ENCODE measurements at regions not wholly inside any gene's neighbourhood (a gene's known extent, or its start where the extent isn't known, plus 50 kb on each side); places are given as distances from the start of the nearest gene placed in this dataset.

- Histone ChIP-seq H3K79me2 (ENCODE audit: control insufficient read depth, insufficient read depth, low read length) (no peaks in the 10 kb centered on the region), H3K4me2 (ENCODE audit: insufficient read depth, low read length) (no peak overlapping the region), H2AFZ (ENCODE audit: low read depth, low read length) (no peak overlapping the region), H4K20me1 (replicated peaks; ENCODE audit: control insufficient read depth, insufficient read depth, low read length) (no peaks in the 10 kb centered on the region), H3K4me3 (no peak overlapping the region), H3K27ac (ENCODE audit: extremely low read depth, low read depth, low read length) (no peak overlapping the region), H3K9me3 (replicated peaks; ENCODE audit: control insufficient read depth, insufficient read depth, low read depth, low read length) (no peaks in the 10 kb centered on the region; the same call in 1 of the 2 replicates), H3K36me3 (ENCODE audit: control insufficient read depth, insufficient read depth, low read length) (no peaks in the 10 kb centered on the region), H3K9me1 (ENCODE audit: control insufficient read depth, insufficient read depth, low read length) (no peaks in the 10 kb centered on the region), H3K9ac (ENCODE audit: insufficient read depth in 1 of 2, low read depth in 2 of 2, low read length in 2 of 2) (no peak overlapping the region), H3K4me1 (replicated peaks in 1 of 2; ENCODE audit: control insufficient read depth in 2 of 2, insufficient read depth in 2 of 2, low read length in 2 of 2) (no peaks in the 10 kb centered on the region), H3K27me3 (ENCODE audit: control insufficient read depth in 2 of 2, insufficient read depth in 2 of 2, low read length in 2 of 2) (no peaks in the 10 kb centered on the region)
- POLR2A ChIA-PET, result no interaction called here
- WGBS (ENCODE audit: insufficient coverage, low coverage, missing lambda C conversion rate), result 0% methylated on average over 2 of the region's 2 CpGs
- no peak for DNase-seq (ENCODE audit: extremely low read depth in 1 of 4, low spot score in 3 of 4)
- TF ChIP-seq ZSCAN32 (CRISPR knock-in tag; IDR thresholded peaks at IDR 0.05), result no peak
- no peak for TF ChIP-seq PHF21A (IDR thresholded peaks at IDR 0.05; ENCODE audit: borderline replicate concordance, low read depth)
- TF ChIP-seq HOXB6 (CRISPR knock-in tag; IDR thresholded peaks at IDR 0.05; ENCODE audit: borderline replicate concordance), result no peak
- no peak for TF ChIP-seq POLR2B (IDR thresholded peaks at IDR 0.05; ENCODE audit: low read depth, partially characterized antibody)
- TF ChIP-seq UBTF (IDR thresholded peaks at IDR 0.05; ENCODE audit: borderline replicate concordance in 1 of 2, low read depth in 2 of 2, low read length in 2 of 2), result no peak
- no peak for TF ChIP-seq XRCC5 (IDR thresholded peaks at IDR 0.05; ENCODE audit: low read depth, low read length)
- BruUV-seq (replicated peaks), result no TSS peak
- ATAC-seq, result no peak
- intact Hi-C loops (cut with micrococcal nuclease), result no loop called here
- no peak for FAIRE-seq
- in situ Hi-C loops (cut with MboI), result no loop called here
- CTCF ChIA-PET (ENCODE audit: low intra/inter-chr PET ratio), result no interaction called here
Observed at GRCh38 chr2:183780072-183780471, 655.8 kb downstream of the NUP35 start.
